Body of pancreas (tissue), 4 donors: ENCODE measurements at regions not wholly inside any gene's neighbourhood (a gene's known extent, or its start where the extent isn't known, plus 50 kb on each side); places are given as distances from the start of the nearest gene placed in this dataset.
"Not testable (repeated sequence)": the region's sequence is repeated elsewhere in the genome, so short reads cannot be mapped to it uniquely, and the experiment has no call there.

Experiments used
- ATAC-seq: fragments of 150-250 bp; one replicate; pipeline ENCODE4 v1.9.1; 2016
- DNase-seq, 4 donors: peaks; one replicate each; pipeline ENCODE4 v3.0.0-alpha.2; 2019
- H3K27ac ChIP-seq, 4 donors: fragments of 200-600 bp; sonication (generic); 1 replicate in 3 of 4; 2 replicates in 1 of 4; pipeline versions ENCODE4 v1.5.1 to v1.6.1; 2016 to 2019; ENCODE audit warnings: mild to moderate bottlenecking in 1 of 4, mixed read lengths in 1 of 4, moderate library complexity in 1 of 4
- H3K27me3 ChIP-seq, 2 donors: fragments of 200-600 bp; sonication (generic); one replicate each; pipeline ENCODE4 v1.6.0; 2016; ENCODE audit warnings: mild to moderate bottlenecking in 1 of 2
- H3K36me3 ChIP-seq, 2 donors: fragments of 200-600 bp; sonication (generic); replicated peaks in 1 of 2; 2 replicates each; pipeline ENCODE4 v1.5.1; 2016; ENCODE audit warnings: low read depth in 2 of 2; ENCODE audit not compliant: insufficient read depth in 1 of 2
- H3K4me1 ChIP-seq: fragments of 200-600 bp; sonication (generic); one replicate; pipeline ENCODE4 v1.6.0; 2016
- H3K4me3 ChIP-seq, 2 donors: fragments of 200-600 bp; sonication (generic); 1 replicate in 1 of 2; 2 replicates in 1 of 2; pipeline ENCODE4 v1.5.1; 2016 to 2019
- H3K9me3 ChIP-seq, 3 donors: fragments of 200-600 bp; sonication (generic); 1 replicate in 2 of 3; 2 replicates in 1 of 3; pipeline ENCODE4 v1.5.1; 2016
- POLR2A ChIP-seq, 3 donors: fragments of 450-650 bp; IDR thresholded peaks; one replicate each; pipeline ENCODE4 v1.6.1; 2016; ENCODE audit warnings: antibody characterized with exemption in 3 of 3, mild to moderate bottlenecking in 2 of 3
- WGBS, 2 donors: methylation state at CpG; one replicate each; pipeline ENCODE4 v1.1.5; 2017; 5-methylcytosine and 5-hydroxymethylcytosine counted together
- intact Hi-C: fragments of 100-400 bp; cut with DNase I; formaldehyde crosslinking; loops from one replicate; pipeline ENCODE4 v1.15.1; 2023
- TF ChIP-seq, protein P1 (sequence below), 7 experiments: fragments of 450-650 bp in 4 of 7; fragments of 200-600 bp in 3 of 7; sonication (generic) in 3 of 7; IDR thresholded peaks; one replicate each; pipeline ENCODE4 v1.5.1; 2016 to 2019; ENCODE audit warnings: antibody characterized with exemption in 7 of 7

DNA sequence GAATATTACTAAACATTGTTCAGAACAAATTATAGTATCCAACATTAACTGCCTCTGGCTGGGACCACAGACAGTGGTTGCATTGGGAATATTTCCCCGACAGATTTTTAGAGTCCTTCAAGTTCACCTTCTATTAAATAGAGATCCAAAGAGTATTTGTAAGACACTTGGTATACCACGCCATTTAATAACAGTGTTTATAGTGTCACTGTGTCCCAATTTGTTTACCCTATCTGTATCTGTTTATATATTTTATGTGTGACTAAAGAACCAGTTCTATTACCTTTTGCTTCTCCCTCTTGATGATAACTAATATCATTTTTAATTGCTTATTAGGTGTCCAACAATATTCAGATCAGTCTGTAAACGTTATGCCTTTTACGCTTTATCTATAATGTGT lies 191.3 kb upstream of the IRX5 start:
- ATAC-seq (no peak), DNase-seq (no peak)
- WGBS, 2 donors = 76 to 82% methylated on average over 4 of the region's 4 CpGs
- TF ChIP-seq, protein P1, sequence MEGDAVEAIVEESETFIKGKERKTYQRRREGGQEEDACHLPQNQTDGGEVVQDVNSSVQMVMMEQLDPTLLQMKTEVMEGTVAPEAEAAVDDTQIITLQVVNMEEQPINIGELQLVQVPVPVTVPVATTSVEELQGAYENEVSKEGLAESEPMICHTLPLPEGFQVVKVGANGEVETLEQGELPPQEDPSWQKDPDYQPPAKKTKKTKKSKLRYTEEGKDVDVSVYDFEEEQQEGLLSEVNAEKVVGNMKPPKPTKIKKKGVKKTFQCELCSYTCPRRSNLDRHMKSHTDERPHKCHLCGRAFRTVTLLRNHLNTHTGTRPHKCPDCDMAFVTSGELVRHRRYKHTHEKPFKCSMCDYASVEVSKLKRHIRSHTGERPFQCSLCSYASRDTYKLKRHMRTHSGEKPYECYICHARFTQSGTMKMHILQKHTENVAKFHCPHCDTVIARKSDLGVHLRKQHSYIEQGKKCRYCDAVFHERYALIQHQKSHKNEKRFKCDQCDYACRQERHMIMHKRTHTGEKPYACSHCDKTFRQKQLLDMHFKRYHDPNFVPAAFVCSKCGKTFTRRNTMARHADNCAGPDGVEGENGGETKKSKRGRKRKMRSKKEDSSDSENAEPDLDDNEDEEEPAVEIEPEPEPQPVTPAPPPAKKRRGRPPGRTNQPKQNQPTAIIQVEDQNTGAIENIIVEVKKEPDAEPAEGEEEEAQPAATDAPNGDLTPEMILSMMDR (IDR thresholded peaks at IDR 0.05) = no peak
- TF ChIP-seq POLR2A (IDR thresholded peaks at IDR 0.05) = no peak
- Histone ChIP-seq H3K27me3 (no peaks in the 10 kb centered on the region), H3K9me3 (no peaks in the 10 kb centered on the region), H3K4me1 (no peaks in the 10 kb centered on the region), H3K4me3 (no peak overlapping the region), H3K27ac (no peak overlapping the region), H3K36me3 (no peaks in the 10 kb centered on the region)
- intact Hi-C loops = no loop called here

DNA sequence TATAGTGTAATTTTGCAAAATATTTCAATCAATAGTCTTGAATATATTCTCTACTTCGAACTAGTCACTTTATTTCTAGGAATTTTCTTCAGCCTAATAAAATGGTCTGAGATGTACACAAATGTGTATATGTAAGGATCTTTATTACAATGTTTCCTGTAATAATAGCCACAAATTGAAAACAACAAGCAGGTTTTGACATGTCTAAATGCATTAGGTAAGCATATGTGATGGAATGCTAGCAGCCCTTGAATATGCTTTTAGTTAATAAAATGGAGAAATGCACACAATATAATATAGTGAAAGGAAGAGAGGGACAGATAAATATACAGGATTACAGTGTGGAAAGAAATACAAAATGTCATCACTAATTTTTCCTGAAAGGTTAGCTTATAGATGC lies 196.5 kb upstream of the IRX5 start:
- DNase-seq = no peak

DNA sequence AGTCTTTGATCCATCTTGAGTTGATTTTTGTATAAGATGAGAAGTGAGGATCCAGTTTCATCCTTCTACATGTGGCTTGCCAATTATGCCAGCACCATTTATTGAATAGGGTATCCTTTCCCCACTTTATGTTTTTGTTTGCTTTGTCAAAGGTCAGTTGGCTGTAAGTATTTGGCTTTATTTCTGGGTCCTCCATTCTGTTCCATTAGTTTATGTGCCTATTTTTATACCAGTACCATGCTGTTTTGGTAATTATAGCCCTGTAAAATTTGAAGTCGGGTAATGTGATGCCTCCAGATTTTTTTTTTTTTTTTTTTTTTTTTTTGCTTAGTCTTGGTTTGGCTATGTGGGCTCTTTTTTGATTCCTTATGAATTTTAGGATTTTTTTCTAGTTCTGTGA lies 203.0 kb upstream of the IRX5 start:
- not testable (repeated sequence) for H3K4me1 ChIP-seq, ATAC-seq
- 62 to 76% methylated on average over 1 of the region's 1 CpG for WGBS, 2 donors

More for the DNA sequence above, 196.5 kb upstream of the IRX5 start:
- Histone ChIP-seq H3K4me1 (no peaks in the 10 kb centered on the region), H3K27me3 (no peaks in the 10 kb centered on the region), H3K36me3 (no peaks in the 10 kb centered on the region), H3K4me3 (no peak overlapping the region), H3K27ac (no peak overlapping the region), H3K9me3 (no peaks in the 10 kb centered on the region)
- WGBS, 2 donors = 36 to 48% methylated on average over 1 of the region's 1 CpG
- intact Hi-C loops = no loop called here
- no peak for TF ChIP-seq POLR2A (IDR thresholded peaks at IDR 0.05)
- TF ChIP-seq, protein P1 (IDR thresholded peaks at IDR 0.05) = no peak
- ATAC-seq = no peak

DNA sequence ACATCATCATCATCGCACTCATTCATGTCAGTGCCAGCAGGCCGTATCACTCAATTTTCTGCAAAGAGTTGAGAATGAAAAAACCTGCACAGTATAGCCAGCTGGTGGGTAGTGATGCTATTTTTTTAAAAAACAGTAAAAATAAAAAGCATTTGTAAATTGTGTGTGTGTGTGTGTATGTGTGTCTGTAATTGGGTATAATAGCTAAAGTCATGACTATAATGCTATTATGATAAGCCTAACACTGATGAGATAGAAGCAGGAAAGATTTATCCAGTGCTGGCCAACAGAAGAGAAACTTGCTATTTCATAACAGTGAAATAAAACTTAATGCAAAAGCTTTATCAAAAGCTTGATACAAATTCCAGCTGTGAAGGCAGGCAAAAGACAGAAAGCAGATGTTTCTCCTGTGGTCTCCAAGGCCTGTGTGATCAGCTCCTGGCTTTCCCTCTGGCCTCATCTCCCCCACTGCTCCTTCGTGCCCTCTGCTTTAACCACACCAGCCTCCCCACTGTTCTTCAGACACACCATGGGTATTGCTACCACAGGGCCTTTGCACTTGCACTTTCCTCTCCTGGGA lies 206.2 kb upstream of the IRX5 start:
- Histone ChIP-seq H3K27ac (no peak overlapping the region), H3K36me3 (no peaks in the 10 kb centered on the region), H3K9me3 (no peaks in the 10 kb centered on the region), H3K4me1 (no peaks in the 10 kb centered on the region), H3K4me3 (no peak overlapping the region), H3K27me3 (no peaks in the 10 kb centered on the region)
- WGBS, 2 donors = 84% methylated on average over 3 of the region's 3 CpGs
- ATAC-seq = no peak
- intact Hi-C loops = no loop called here
- TF ChIP-seq POLR2A (IDR thresholded peaks at IDR 0.05) = no peak
- TF ChIP-seq, protein P1 (IDR thresholded peaks at IDR 0.05) = no peak
- no peak for DNase-seq

More for the DNA sequence above, 203.0 kb upstream of the IRX5 start:
- H3K27me3 ChIP-seq, H3K4me3 ChIP-seq, intact Hi-C loops, DNase-seq, H3K27ac ChIP-seq, H3K36me3 ChIP-seq, H3K9me3 ChIP-seq: not testable (repeated sequence)

DNA sequence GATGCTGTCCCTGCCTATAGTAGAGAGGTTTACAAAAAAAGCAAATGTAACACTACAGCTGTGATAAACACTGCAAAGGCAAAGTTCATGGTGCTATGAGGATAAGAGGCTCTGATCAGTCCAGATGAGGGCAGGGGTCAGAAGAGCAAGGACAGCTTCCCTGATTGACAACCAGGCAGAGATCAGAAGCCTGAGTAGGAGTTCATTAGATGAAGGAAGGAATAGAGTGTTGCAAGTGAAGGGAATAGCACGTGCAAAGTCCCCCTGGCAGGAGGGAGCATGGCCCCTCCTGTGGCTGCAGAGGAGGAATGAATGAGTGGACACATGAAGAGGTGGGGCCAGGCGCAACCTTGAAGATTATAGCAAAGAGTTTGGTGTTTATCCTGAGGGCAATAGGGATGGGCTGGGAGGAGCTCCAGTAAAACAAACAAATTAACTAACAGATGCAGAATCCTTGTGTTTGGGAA lies 208.4 kb upstream of the IRX5 start:
- no peak for TF ChIP-seq POLR2A (IDR thresholded peaks at IDR 0.05)
- TF ChIP-seq, protein P1 (IDR thresholded peaks at IDR 0.05) = no peak
- Histone ChIP-seq H3K27ac (no peak overlapping the region), H3K4me1 (no peaks in the 10 kb centered on the region), H3K9me3 (no peaks in the 10 kb centered on the region), H3K36me3 (no peaks in the 10 kb centered on the region), H3K4me3 (no peak overlapping the region), H3K27me3 (no peaks in the 10 kb centered on the region)
- intact Hi-C loops = no loop called here
- no peak for DNase-seq
- WGBS, 2 donors = 76 to 82% methylated on average over 2 of the region's 2 CpGs
- ATAC-seq = no peak
